CD14-positive monocyte (primary cell): ENCODE measurements at regions not wholly inside any gene's neighbourhood (a gene's known extent, or its start where the extent isn't known, plus 50 kb on each side); places are given as distances from the start of the nearest gene placed in this dataset.

Experiments used
- DNase-seq, 3 donors: peaks; one replicate each; pipeline ENCODE4 v3.0.0-alpha.2; 2011 to 2022
- H2AFZ ChIP-seq: 2 replicates; pipeline ENCODE4 v1.6.0; 2012; ENCODE audit warnings: mild to moderate bottlenecking, low read depth, low read length, inconsistent platforms; ENCODE audit not compliant: insufficient read depth, poor library complexity, severe bottlenecking
- H3K27ac ChIP-seq, 2 donors: 1 replicate in 1 of 2; 2 replicates in 1 of 2; pipeline ENCODE4 v1.5.1; 2012 to 2013; ENCODE audit warnings: low read length in 2 of 2, control low read depth in 1 of 2, inconsistent platforms in 1 of 2, low read depth in 1 of 2, mild to moderate bottlenecking in 1 of 2
- H3K27me3 ChIP-seq, 2 donors: one replicate each; pipeline versions ENCODE4 v1.6.0 to v1.6.1; 2011 to 2013; ENCODE audit warnings: low read length in 2 of 2; ENCODE audit not compliant: control insufficient read depth in 2 of 2, insufficient read depth in 2 of 2
- H3K36me3 ChIP-seq, 2 donors: replicated peaks in 1 of 2; 1 replicate in 1 of 2; 2 replicates in 1 of 2; pipeline versions ENCODE4 v1.5.1 to v1.6.1; 2012 to 2013; ENCODE audit warnings: low read length in 2 of 2, control low read depth in 1 of 2, inconsistent platforms in 1 of 2, mild to moderate bottlenecking in 1 of 2; ENCODE audit not compliant: insufficient read depth in 2 of 2, control insufficient read depth in 1 of 2
- H3K4me1 ChIP-seq, 2 donors: 1 replicate in 1 of 2; 2 replicates in 1 of 2; pipeline versions ENCODE4 v1.5.1 to v1.6.1; 2012 to 2013; ENCODE audit warnings: low read length in 2 of 2, control low read depth in 1 of 2, inconsistent platforms in 1 of 2, mild to moderate bottlenecking in 1 of 2, moderate library complexity in 1 of 2; ENCODE audit not compliant: insufficient read depth in 2 of 2, control insufficient read depth in 1 of 2
- H3K4me2 ChIP-seq: replicated peaks from 2 replicates; pipeline ENCODE3; 2012; ENCODE audit warnings: low read length, moderate library complexity, mild to moderate bottlenecking; ENCODE audit not compliant: poor library complexity, severe bottlenecking; ENCODE audit errors: extremely low read depth
- H3K4me3 ChIP-seq, 3 experiments: fragments of 200-600 bp in 1 of 3; sonication (generic) in 1 of 3; replicated peaks in 1 of 3; 1 replicate in 2 of 3; 2 replicates in 1 of 3; pipeline ENCODE4 v1.5.1; 2011 to 2013; ENCODE audit warnings: low read length in 3 of 3, mild to moderate bottlenecking in 3 of 3, control low read depth in 2 of 3, low read depth in 2 of 3, inconsistent platforms in 1 of 3, moderate library complexity in 1 of 3
- H3K79me2 ChIP-seq: 2 replicates; pipeline ENCODE4 v1.6.0; 2012; ENCODE audit warnings: mild to moderate bottlenecking, control low read depth, inconsistent platforms, low read length, moderate library complexity; ENCODE audit not compliant: insufficient read depth
- H3K9ac ChIP-seq: 2 replicates; pipeline ENCODE4 v1.6.0; 2017; ENCODE audit warnings: low read length, mild to moderate bottlenecking; ENCODE audit not compliant: insufficient read depth, poor library complexity, severe bottlenecking
- H3K9me3 ChIP-seq, 2 donors: replicated peaks in 1 of 2; 1 replicate in 1 of 2; 2 replicates in 1 of 2; pipeline versions ENCODE4 v1.5.1 to v1.6.1; 2012 to 2013; ENCODE audit warnings: low read length in 2 of 2, control low read depth in 1 of 2; ENCODE audit not compliant: control insufficient read depth in 1 of 2, insufficient read depth in 1 of 2
- H4K20me1 ChIP-seq: 2 replicates; pipeline ENCODE4 v1.6.0; 2012; ENCODE audit warnings: mild to moderate bottlenecking, low read length, control low read depth, moderate library complexity; ENCODE audit not compliant: insufficient read depth
- H3K27ac Mint-ChIP-seq, 7 donors: one replicate each; pipeline ENCODE4 v1.8.0; 2020; ENCODE audit warnings: mild to moderate bottlenecking in 7 of 7, mixed read lengths in 7 of 7, moderate library complexity in 6 of 7, inconsistent platforms in 2 of 7
- H3K27me3 Mint-ChIP-seq, 3 donors: one replicate each; pipeline ENCODE4 v1.8.0; 2021 to 2022; ENCODE audit warnings: low read depth in 3 of 3, mild to moderate bottlenecking in 3 of 3, mixed read lengths in 3 of 3, moderate library complexity in 3 of 3, inconsistent platforms in 1 of 3
- H3K36me3 Mint-ChIP-seq, 2 donors: one replicate each; pipeline ENCODE4 v1.8.0; 2020; ENCODE audit warnings: mixed read lengths in 2 of 2, inconsistent platforms in 1 of 2, mild to moderate bottlenecking in 1 of 2
- H3K4me1 Mint-ChIP-seq: one replicate; pipeline ENCODE4 v1.8.0; 2020; ENCODE audit warnings: mild to moderate bottlenecking, mixed read lengths
- H3K4me3 Mint-ChIP-seq, 2 donors: one replicate each; pipeline ENCODE4 v1.8.0; 2020; ENCODE audit warnings: mild to moderate bottlenecking in 2 of 2, mixed read lengths in 2 of 2, moderate library complexity in 1 of 2
- H3K9me3 Mint-ChIP-seq, 7 donors: one replicate each; pipeline ENCODE4 v1.8.0; 2020 to 2022; ENCODE audit warnings: mixed read lengths in 7 of 7, mild to moderate bottlenecking in 6 of 7, moderate library complexity in 6 of 7, inconsistent platforms in 2 of 7
- WGBS: methylation state at CpG from one replicate; pipeline ENCODE4 v1.1.5; 2013; ENCODE audit warnings: missing lambda C conversion rate; ENCODE audit not compliant: insufficient coverage; 5-methylcytosine and 5-hydroxymethylcytosine counted together
- intact Hi-C, 2 donors: fragments of 100-400 bp; cut with micrococcal nuclease; formaldehyde crosslinking; loops; one replicate each; pipeline versions ENCODE4 v1.15.0 to v1.15.1; 2023
- TF ChIP-seq, protein P1 (sequence below): fragments of 200-600 bp; IDR thresholded peaks from one replicate; pipeline ENCODE4 v1.8.0; 2022; ENCODE audit warnings: antibody characterized with exemption, mild to moderate bottlenecking

DNA sequence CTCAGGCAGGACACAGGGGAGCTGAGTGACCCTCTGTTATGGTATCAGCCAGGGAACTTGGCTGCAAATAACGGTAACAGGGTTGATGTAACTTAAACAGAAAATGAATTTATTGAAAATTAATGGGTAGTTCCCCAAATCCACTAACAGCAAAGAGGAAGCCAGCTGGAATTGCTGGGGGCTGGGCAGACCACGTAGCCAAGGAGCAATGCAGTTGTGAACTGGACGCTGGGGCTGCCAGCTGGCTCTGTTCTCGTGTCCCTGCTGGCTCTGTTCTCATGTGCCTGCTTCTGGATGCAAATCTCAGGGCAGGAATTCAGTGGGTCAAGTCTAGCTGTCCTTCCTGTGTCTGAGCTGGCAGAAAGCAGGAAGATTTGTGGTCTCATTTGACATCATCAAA is 1383.3 kb upstream of the TMEM132C start:
- Mint-ChIP-seq H3K4me1 (no peaks in the 10 kb centered on the region), H3K27me3 (peaks cover 0 to 2% (median 0%) of the 10 kb centered on the region in 3 donors), H3K27ac (no peak overlapping the region), H3K36me3 (no peaks in the 10 kb centered on the region), H3K9me3 (peaks cover 0 to 3% (median under 1%) of the 10 kb centered on the region in 7 donors), H3K4me3 (no peak overlapping the region)
- no peak overlapping the region for H3K9ac ChIP-seq
- no peaks in the 10 kb centered on the region for H3K4me1 ChIP-seq
- DNase-seq = no peak
- intact Hi-C loops = no loop called here
- no peaks in the 10 kb centered on the region for H3K9me3 ChIP-seq
- no peak overlapping the region for H3K4me3 ChIP-seq
- no peak overlapping the region for H3K27ac ChIP-seq
- TF ChIP-seq, protein P1, sequence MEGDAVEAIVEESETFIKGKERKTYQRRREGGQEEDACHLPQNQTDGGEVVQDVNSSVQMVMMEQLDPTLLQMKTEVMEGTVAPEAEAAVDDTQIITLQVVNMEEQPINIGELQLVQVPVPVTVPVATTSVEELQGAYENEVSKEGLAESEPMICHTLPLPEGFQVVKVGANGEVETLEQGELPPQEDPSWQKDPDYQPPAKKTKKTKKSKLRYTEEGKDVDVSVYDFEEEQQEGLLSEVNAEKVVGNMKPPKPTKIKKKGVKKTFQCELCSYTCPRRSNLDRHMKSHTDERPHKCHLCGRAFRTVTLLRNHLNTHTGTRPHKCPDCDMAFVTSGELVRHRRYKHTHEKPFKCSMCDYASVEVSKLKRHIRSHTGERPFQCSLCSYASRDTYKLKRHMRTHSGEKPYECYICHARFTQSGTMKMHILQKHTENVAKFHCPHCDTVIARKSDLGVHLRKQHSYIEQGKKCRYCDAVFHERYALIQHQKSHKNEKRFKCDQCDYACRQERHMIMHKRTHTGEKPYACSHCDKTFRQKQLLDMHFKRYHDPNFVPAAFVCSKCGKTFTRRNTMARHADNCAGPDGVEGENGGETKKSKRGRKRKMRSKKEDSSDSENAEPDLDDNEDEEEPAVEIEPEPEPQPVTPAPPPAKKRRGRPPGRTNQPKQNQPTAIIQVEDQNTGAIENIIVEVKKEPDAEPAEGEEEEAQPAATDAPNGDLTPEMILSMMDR = no peak
- H4K20me1 ChIP-seq = no peaks in the 10 kb centered on the region
- WGBS = 5% methylated on average over 3 of the region's 4 CpGs
- H3K36me3 ChIP-seq = no peaks in the 10 kb centered on the region
- H3K4me2 ChIP-seq = no peak overlapping the region
- H2AFZ ChIP-seq = no peak overlapping the region
- H3K27me3 ChIP-seq = no peaks in the 10 kb centered on the region
- no peaks in the 10 kb centered on the region for H3K79me2 ChIP-seq

DNA sequence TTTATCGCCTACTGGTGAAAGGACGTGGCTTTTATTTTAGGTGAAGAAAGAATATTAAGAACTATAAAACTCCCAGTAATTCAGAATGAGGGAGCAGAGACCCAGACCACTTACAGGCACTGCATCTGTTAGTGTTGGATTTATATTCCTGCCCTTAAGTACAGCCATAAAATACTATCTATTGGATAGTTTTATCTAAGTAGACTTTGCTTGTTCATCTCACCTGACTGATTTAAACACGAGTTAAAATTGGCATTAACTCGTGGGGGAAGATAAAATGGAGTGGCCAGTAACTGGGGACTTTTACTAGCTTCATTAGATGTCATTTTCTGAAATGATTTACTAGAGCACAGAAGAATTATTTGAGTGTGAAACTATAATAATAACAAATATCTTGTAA is 1377.5 kb upstream of the TMEM132C start:
- H3K9me3 ChIP-seq = no peaks in the 10 kb centered on the region
- H3K27me3 Mint-ChIP-seq = peaks cover 0 to 2% (median 0%) of the 10 kb centered on the region in 3 donors
- no CpG with 5 or more reads among the region's 4 CpGs for WGBS

More for the DNA sequence above, 1377.5 kb upstream of the TMEM132C start:
- intact Hi-C loops = no loop called here
- peaks cover 0 to 5% (median 5%) of the 10 kb centered on the region in 7 donors for H3K9me3 Mint-ChIP-seq
- no peak overlapping the region for H3K4me2 ChIP-seq
- no peak overlapping the region for H3K4me3 Mint-ChIP-seq
- no peak overlapping the region for H3K27ac Mint-ChIP-seq
- no peaks in the 10 kb centered on the region for H3K27me3 ChIP-seq
- H3K4me1 ChIP-seq = no peaks in the 10 kb centered on the region
- no peak overlapping the region for H3K27ac ChIP-seq
- no peak overlapping the region for H2AFZ ChIP-seq
- H3K36me3 Mint-ChIP-seq = no peaks in the 10 kb centered on the region
- no peak overlapping the region for H3K9ac ChIP-seq
- H4K20me1 ChIP-seq = no peaks in the 10 kb centered on the region
- no peak overlapping the region for H3K4me3 ChIP-seq
- TF ChIP-seq, protein P1 = no peak
- DNase-seq = no peak
- H3K36me3 ChIP-seq = no peaks in the 10 kb centered on the region
- no peaks in the 10 kb centered on the region for H3K4me1 Mint-ChIP-seq
- H3K79me2 ChIP-seq = no peaks in the 10 kb centered on the region
